ENCODE measurements at regions not wholly inside any gene's neighbourhood (a gene's known extent, or its start where the extent isn't known, plus 50 kb on each side); places are given as distances from the start of the nearest gene placed in this dataset.

DNA sequence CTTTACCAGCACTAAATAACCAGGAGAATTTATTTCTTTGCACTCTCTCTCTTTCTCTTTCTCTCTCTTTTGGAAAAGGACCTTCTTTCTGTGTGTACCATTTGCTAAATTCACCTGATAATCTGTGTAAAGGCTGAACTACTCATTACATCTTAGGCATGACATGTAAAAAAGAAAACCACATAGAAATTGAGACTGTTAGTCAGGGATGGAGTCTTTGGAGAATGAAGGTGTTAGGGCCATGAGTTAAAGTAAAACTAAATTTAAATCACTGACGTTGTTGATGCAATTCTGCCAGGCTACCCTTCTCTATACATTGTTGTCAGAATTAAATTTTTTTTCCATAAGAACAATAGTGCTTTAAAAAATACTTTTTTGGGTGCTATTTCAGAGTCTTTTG lies 263.3 kb downstream of the PTEN start:
- no peak overlapping the region for H3K4me2 ChIP-seq (ENCODE audit: control insufficient read depth, extremely low read depth, insufficient read depth, low read depth, low read length)
- dilution Hi-C loops (cut with MboI; ENCODE audit: extremely low pct_ligation_motif_present, low sequenced_read_pairs): no loop called here
- peaks cover 9% of the 10 kb centered on the region for H3K4me1 ChIP-seq (ENCODE audit: control insufficient read depth, extremely low read depth, insufficient read depth, low read length)
- H3K9me1 ChIP-seq (ENCODE audit: control insufficient read depth, extremely low read depth, insufficient read depth, low read length): no peaks in the 10 kb centered on the region
- H3K27ac ChIP-seq (ENCODE audit: control insufficient read depth, insufficient read depth, low read length): no peak overlapping the region
- no peak overlapping the region for H3K9ac ChIP-seq (ENCODE audit: control insufficient read depth, extremely low read depth, insufficient read depth, low read length)
- no peak overlapping the region for H2AFZ ChIP-seq (ENCODE audit: control insufficient read depth, low read length)
- no peak for TF ChIP-seq EZH2 (IDR thresholded peaks at IDR 0.05; ENCODE audit: low read length)
- TF ChIP-seq, protein P1, sequence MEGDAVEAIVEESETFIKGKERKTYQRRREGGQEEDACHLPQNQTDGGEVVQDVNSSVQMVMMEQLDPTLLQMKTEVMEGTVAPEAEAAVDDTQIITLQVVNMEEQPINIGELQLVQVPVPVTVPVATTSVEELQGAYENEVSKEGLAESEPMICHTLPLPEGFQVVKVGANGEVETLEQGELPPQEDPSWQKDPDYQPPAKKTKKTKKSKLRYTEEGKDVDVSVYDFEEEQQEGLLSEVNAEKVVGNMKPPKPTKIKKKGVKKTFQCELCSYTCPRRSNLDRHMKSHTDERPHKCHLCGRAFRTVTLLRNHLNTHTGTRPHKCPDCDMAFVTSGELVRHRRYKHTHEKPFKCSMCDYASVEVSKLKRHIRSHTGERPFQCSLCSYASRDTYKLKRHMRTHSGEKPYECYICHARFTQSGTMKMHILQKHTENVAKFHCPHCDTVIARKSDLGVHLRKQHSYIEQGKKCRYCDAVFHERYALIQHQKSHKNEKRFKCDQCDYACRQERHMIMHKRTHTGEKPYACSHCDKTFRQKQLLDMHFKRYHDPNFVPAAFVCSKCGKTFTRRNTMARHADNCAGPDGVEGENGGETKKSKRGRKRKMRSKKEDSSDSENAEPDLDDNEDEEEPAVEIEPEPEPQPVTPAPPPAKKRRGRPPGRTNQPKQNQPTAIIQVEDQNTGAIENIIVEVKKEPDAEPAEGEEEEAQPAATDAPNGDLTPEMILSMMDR (optimal IDR thresholded peaks at IDR 0.05 in 1 of 3, IDR thresholded peaks at IDR 0.05 in 1 of 3, conservative IDR thresholded peaks at IDR 0.05 in 1 of 3; ENCODE audit: extremely low read depth in 1 of 3, insufficient read depth in 2 of 3, low read length in 3 of 3): no peak
- H4K20me1 ChIP-seq (ENCODE audit: control insufficient read depth, extremely low read depth, insufficient read depth, low read length): no peaks in the 10 kb centered on the region
- FAIRE-seq (no peak), DNase-seq (ENCODE audit: low read depth, low spot score) (no peak)
- no peak overlapping the region for H3K4me3 ChIP-seq (ENCODE audit: control insufficient read depth in 2 of 3, extremely low read depth in 1 of 3, insufficient read depth in 2 of 3, low read depth in 1 of 3, low read length in 3 of 3)
- H3K36me3 ChIP-seq (ENCODE audit: control insufficient read depth in 2 of 2, extremely low read depth in 1 of 2, insufficient read depth in 2 of 2, low read length in 2 of 2): no peaks in the 10 kb centered on the region
- no peaks in the 10 kb centered on the region for H3K9me3 ChIP-seq (ENCODE audit: control insufficient read depth, low read depth, low read length)
- no peaks in the 10 kb centered on the region for H3K27me3 ChIP-seq (ENCODE audit: control insufficient read depth, extremely low read depth, insufficient read depth, low read length)
- no peaks in the 10 kb centered on the region for H3K79me2 ChIP-seq (ENCODE audit: control insufficient read depth, insufficient read depth, low read length)

DNA sequence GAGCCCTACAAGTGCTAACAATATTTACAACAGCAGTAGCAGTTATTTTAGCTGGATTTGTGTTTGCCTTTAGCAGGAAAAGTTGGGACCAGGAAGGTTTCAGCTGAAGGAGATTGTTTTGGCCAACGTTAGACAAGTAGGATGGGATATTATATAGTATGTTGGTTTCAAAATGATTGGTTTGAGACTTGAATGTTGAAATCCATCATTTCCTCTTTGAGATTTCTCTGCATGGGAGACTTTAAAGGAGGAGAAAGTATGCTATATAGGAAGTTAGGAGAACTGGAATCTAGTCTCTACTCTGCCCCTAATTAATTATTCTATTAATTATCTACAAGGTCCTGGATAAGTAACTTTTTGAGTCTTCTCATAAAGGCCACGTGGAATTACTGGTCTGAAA lies 263.8 kb downstream of the PTEN start:
- Histone ChIP-seq H3K79me2 (ENCODE audit: control insufficient read depth, insufficient read depth, low read length) (no peaks in the 10 kb centered on the region), H3K4me3 (ENCODE audit: control insufficient read depth in 2 of 3, extremely low read depth in 1 of 3, insufficient read depth in 2 of 3, low read depth in 1 of 3, low read length in 3 of 3) (no peak overlapping the region), H3K4me1 (ENCODE audit: control insufficient read depth, extremely low read depth, insufficient read depth, low read length) (peaks cover 15% of the 10 kb centered on the region), H3K36me3 (ENCODE audit: control insufficient read depth in 2 of 2, extremely low read depth in 1 of 2, insufficient read depth in 2 of 2, low read length in 2 of 2) (no peaks in the 10 kb centered on the region), H3K9me1 (ENCODE audit: control insufficient read depth, extremely low read depth, insufficient read depth, low read length) (no peaks in the 10 kb centered on the region), H3K27ac (ENCODE audit: control insufficient read depth, insufficient read depth, low read length) (no peak overlapping the region), H2AFZ (ENCODE audit: control insufficient read depth, low read length) (no peak overlapping the region), H3K9ac (ENCODE audit: control insufficient read depth, extremely low read depth, insufficient read depth, low read length) (no peak overlapping the region), H3K9me3 (ENCODE audit: control insufficient read depth, low read depth, low read length) (no peaks in the 10 kb centered on the region), H3K4me2 (ENCODE audit: control insufficient read depth, extremely low read depth, insufficient read depth, low read depth, low read length) (no peak overlapping the region), H4K20me1 (ENCODE audit: control insufficient read depth, extremely low read depth, insufficient read depth, low read length) (no peaks in the 10 kb centered on the region), H3K27me3 (ENCODE audit: control insufficient read depth, extremely low read depth, insufficient read depth, low read length) (no peaks in the 10 kb centered on the region)
- no peak for TF ChIP-seq EZH2 (IDR thresholded peaks at IDR 0.05; ENCODE audit: low read length)
- TF ChIP-seq, protein P1 (optimal IDR thresholded peaks at IDR 0.05 in 1 of 3, IDR thresholded peaks at IDR 0.05 in 1 of 3, conservative IDR thresholded peaks at IDR 0.05 in 1 of 3; ENCODE audit: extremely low read depth in 1 of 3, insufficient read depth in 2 of 3, low read length in 3 of 3): no peak
- dilution Hi-C loops (cut with MboI; ENCODE audit: extremely low pct_ligation_motif_present, low sequenced_read_pairs): no loop called here
- FAIRE-seq (no peak), DNase-seq (ENCODE audit: low read depth, low spot score) (no peak)
